Trophoblast cell (in vitro differentiated cells and primary cell): ENCODE measurements at regions not wholly inside any gene's neighbourhood (a gene's known extent, or its start where the extent isn't known, plus 50 kb on each side); places are given as distances from the start of the nearest gene placed in this dataset.

ENCODE experiments used
- DNase-seq, 2 donors: peaks; one replicate each; pipeline ENCODE4 v3.0.0-alpha.2; 2016
- H2AFZ ChIP-seq: 2 replicates; pipeline ENCODE4 v1.6.1; 2013; ENCODE audit warnings: low read length, moderate library complexity, mild to moderate bottlenecking; ENCODE audit not compliant: insufficient read depth, poor library complexity
- H2AK5ac ChIP-seq: 2 replicates; pipeline ENCODE4 v1.6.1; 2013; ENCODE audit warnings: mild to moderate bottlenecking, low read length
- H2BK120ac ChIP-seq: 2 replicates; pipeline ENCODE4 v1.6.1; 2013; ENCODE audit warnings: low read length, mild to moderate bottlenecking, moderate library complexity; ENCODE audit not compliant: insufficient read depth, poor library complexity
- H2BK12ac ChIP-seq: 2 replicates; pipeline ENCODE4 v1.6.1; 2013; ENCODE audit warnings: mild to moderate bottlenecking, low read length, moderate library complexity
- H2BK5ac ChIP-seq: 2 replicates; pipeline ENCODE4 v1.6.1; 2013; ENCODE audit warnings: low read length, low read depth, moderate library complexity, mild to moderate bottlenecking; ENCODE audit not compliant: poor library complexity
- H3K14ac ChIP-seq: 2 replicates; pipeline ENCODE4 v1.6.1; 2013; ENCODE audit warnings: mild to moderate bottlenecking, low read length
- H3K18ac ChIP-seq: 2 replicates; pipeline ENCODE4 v1.6.1; 2013; ENCODE audit warnings: mild to moderate bottlenecking, low read length
- H3K23ac ChIP-seq: 2 replicates; pipeline ENCODE4 v1.6.1; 2013; ENCODE audit warnings: low read length
- H3K27ac ChIP-seq: 2 replicates; pipeline ENCODE4 v1.5.1; 2013; ENCODE audit warnings: low read depth, mild to moderate bottlenecking, inconsistent platforms, low read length, moderate library complexity
- H3K27me3 ChIP-seq: 2 replicates; pipeline ENCODE4 v1.6.1; 2013; ENCODE audit warnings: inconsistent platforms, mild to moderate bottlenecking, low read length, moderate library complexity; ENCODE audit not compliant: insufficient read depth
- H3K36me3 ChIP-seq, 2 experiments: 1 replicate in 1 of 2; 2 replicates in 1 of 2; pipeline ENCODE4 v1.6.1; 2013; ENCODE audit warnings: low read length in 2 of 2, mild to moderate bottlenecking in 2 of 2, moderate library complexity in 1 of 2; ENCODE audit not compliant: insufficient read depth in 2 of 2, control insufficient read depth in 1 of 2
- H3K4ac ChIP-seq: 2 replicates; pipeline ENCODE4 v1.6.1; 2013; ENCODE audit warnings: low read depth, mild to moderate bottlenecking, low read length, moderate library complexity
- H3K4me1 ChIP-seq, 2 experiments: 1 replicate in 1 of 2; 2 replicates in 1 of 2; pipeline ENCODE4 v1.6.1; 2013; ENCODE audit warnings: low read length in 2 of 2, mild to moderate bottlenecking in 2 of 2, moderate library complexity in 1 of 2; ENCODE audit not compliant: insufficient read depth in 2 of 2, control insufficient read depth in 1 of 2
- H3K4me2 ChIP-seq: 2 replicates; pipeline ENCODE4 v1.6.1; 2013; ENCODE audit warnings: inconsistent platforms, mild to moderate bottlenecking, low read length, moderate library complexity
- H3K4me3 ChIP-seq: 2 replicates; pipeline ENCODE4 v1.5.1; 2013; ENCODE audit warnings: mild to moderate bottlenecking, low read depth, low read length, inconsistent platforms
- H3K79me1 ChIP-seq: one replicate; pipeline ENCODE4 v1.6.1; 2013; ENCODE audit warnings: low read length
- H3K79me2 ChIP-seq: 2 replicates; pipeline ENCODE4 v1.6.1; 2013; ENCODE audit warnings: low read length, mild to moderate bottlenecking; ENCODE audit not compliant: control insufficient read depth, insufficient read depth, poor library complexity
- H3K9ac ChIP-seq: 2 replicates; pipeline ENCODE4 v1.6.1; 2013; ENCODE audit warnings: mild to moderate bottlenecking, low read length
- H3K9me3 ChIP-seq: 2 replicates; pipeline ENCODE4 v1.6.1; 2013; ENCODE audit warnings: low read depth, mild to moderate bottlenecking, control low read depth, inconsistent platforms, low read length; ENCODE audit not compliant: insufficient read depth
- H4K12ac ChIP-seq: 2 replicates; pipeline ENCODE4 v1.6.1; 2013; ENCODE audit warnings: low read depth, mild to moderate bottlenecking, low read length, moderate library complexity
- H4K8ac ChIP-seq: 2 replicates; pipeline ENCODE4 v1.6.1; 2013; ENCODE audit warnings: low read depth, mild to moderate bottlenecking, low read length, moderate library complexity
- H4K91ac ChIP-seq: one replicate; pipeline ENCODE4 v1.6.1; 2013; ENCODE audit warnings: low read depth, mild to moderate bottlenecking, low read length, moderate library complexity
- WGBS: extraction: QIAGEN DNeasy Blood & Tissue Kit; methylation state at CpG from one replicate; pipeline ENCODE4 v1.1.7; 2013; ENCODE audit warnings: missing lambda C conversion rate; ENCODE audit not compliant: insufficient read length, insufficient coverage; ENCODE audit errors: extremely low coverage; 5-methylcytosine and 5-hydroxymethylcytosine counted together

DNA sequence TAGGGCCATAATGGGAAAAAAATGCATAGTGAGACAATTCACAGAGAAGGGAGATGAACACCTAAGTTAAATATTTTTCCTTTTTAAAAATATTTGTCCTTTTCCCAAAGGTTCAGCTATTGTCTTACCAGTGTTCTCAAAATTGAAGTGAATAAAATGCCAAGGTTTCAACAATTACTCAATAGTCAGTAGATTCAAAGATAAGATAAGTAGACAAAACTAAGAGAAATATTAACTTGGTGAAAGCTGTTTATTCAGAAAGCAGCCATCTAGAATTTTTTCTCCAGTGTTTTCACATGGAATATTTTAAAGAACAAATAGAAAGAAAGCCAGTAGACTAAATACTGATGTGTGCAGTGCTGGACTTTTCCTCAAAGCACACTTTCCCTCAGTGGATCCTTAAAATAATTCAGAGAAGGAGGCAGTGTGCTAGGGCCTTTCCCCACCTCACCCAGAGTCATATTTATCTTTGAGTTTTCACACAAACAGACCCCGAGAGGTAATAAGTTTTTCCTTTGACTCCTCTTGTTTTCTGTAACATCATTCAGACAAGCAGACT lies 144.5 kb upstream of the PLEKHG7 start:
- Histone ChIP-seq H3K9ac (no peak overlapping the region), H3K4ac (no peak overlapping the region), H3K27me3 (no peaks in the 10 kb centered on the region), H3K4me3 (no peak overlapping the region), H2BK120ac (no peak overlapping the region), H2BK5ac (no peak overlapping the region), H3K79me2 (no peaks in the 10 kb centered on the region), H3K4me1 (peaks cover 2 to 3% of the 10 kb centered on the region in 2 experiments), H4K12ac (no peak overlapping the region), H3K18ac (no peak overlapping the region), H4K8ac (no peak overlapping the region), H3K27ac (no peak overlapping the region), H3K4me2 (no peak overlapping the region), H4K91ac (no peak overlapping the region), H3K14ac (no peak overlapping the region), H2AK5ac (no peak overlapping the region), H3K36me3 (no peaks in the 10 kb centered on the region), H3K79me1 (peaks cover 7% of the 10 kb centered on the region), H2AFZ (no peak overlapping the region), H3K23ac (no peak overlapping the region), H3K9me3 (no peaks in the 10 kb centered on the region), H2BK12ac (no peak overlapping the region)
- WGBS: no CpG with 5 or more reads among the region's 1 CpG
- no peak for DNase-seq

GRCh38 chr12:92557422-92557724 lies 145.4 kb upstream of the PLEKHG7 start:
- Histone ChIP-seq H3K27ac (no peak overlapping the region), H3K23ac (no peak overlapping the region), H2BK12ac (peak overlapping the region; percentile 0), H3K79me2 (no peaks in the 10 kb centered on the region), H3K4ac (no peak overlapping the region), H2BK5ac (no peak overlapping the region), H3K79me1 (peaks cover 13% of the 10 kb centered on the region), H4K91ac (no peak overlapping the region), H3K4me1 (peaks cover 9 to 10% of the 10 kb centered on the region in 2 experiments), H2AK5ac (no peak overlapping the region), H4K8ac (no peak overlapping the region), H3K9ac (no peak overlapping the region), H3K14ac (no peak overlapping the region), H3K9me3 (no peaks in the 10 kb centered on the region), H3K4me3 (no peak overlapping the region), H3K27me3 (no peaks in the 10 kb centered on the region), H2BK120ac (no peak overlapping the region), H2AFZ (no peak overlapping the region), H3K36me3 (no peaks in the 10 kb centered on the region), H3K4me2 (no peak overlapping the region), H4K12ac (no peak overlapping the region), H3K18ac (no peak overlapping the region)
- no CpG with 5 or more reads among the region's 2 CpGs for WGBS
- DNase-seq: no peak

- Histone ChIP-seq H3K79me1 (peaks cover 13% of the 10 kb centered on the region), H4K91ac (no peak overlapping the region), H3K4me1 (peaks cover 9 to 14% of the 10 kb centered on the region in 2 experiments), H2AFZ (no peak overlapping the region), H2BK12ac (peak overlapping the region; percentile 0), H3K18ac (no peak overlapping the region), H3K27me3 (no peaks in the 10 kb centered on the region), H3K4ac (no peak overlapping the region), H3K9me3 (no peaks in the 10 kb centered on the region), H3K79me2 (no peaks in the 10 kb centered on the region), H3K23ac (no peak overlapping the region), H3K36me3 (no peaks in the 10 kb centered on the region), H3K14ac (no peak overlapping the region), H2BK5ac (no peak overlapping the region), H4K12ac (no peak overlapping the region), H4K8ac (no peak overlapping the region), H3K4me3 (no peak overlapping the region), H3K27ac (no peak overlapping the region), H2BK120ac (no peak overlapping the region), H3K4me2 (no peak overlapping the region), H2AK5ac (no peak overlapping the region), H3K9ac (no peak overlapping the region)
- DNase-seq: no peak
- 100% methylated on average over 2 of the region's 9 CpGs for WGBS
Measured at GRCh38 chr12:92556637-92557421, 146.0 kb upstream of the PLEKHG7 start.

DNA sequence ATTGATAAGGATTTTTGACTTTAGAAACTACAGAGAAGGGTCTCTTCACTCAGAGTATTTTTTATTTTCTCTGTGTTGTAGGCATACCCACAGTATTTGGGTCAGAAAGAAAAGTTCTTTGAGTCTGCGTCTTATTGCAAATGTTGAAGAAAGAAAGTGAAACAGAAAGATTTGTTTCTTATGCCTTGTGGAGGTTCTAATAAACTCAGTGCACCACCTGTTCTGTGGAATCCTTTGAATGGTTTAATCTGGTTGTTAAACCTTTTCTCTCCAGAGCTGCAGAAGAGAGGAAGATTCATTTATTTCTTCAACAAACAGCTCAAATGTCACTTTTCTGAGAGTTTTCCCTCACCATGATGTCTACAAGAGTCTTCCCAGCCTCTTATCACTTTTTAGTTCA lies 146.6 kb upstream of the PLEKHG7 start:
- no CpG with 5 or more reads among the region's 1 CpG for WGBS
- no peak overlapping the region for H3K27ac ChIP-seq

More for the DNA sequence above, 146.6 kb upstream of the PLEKHG7 start:
- no peak overlapping the region for H4K91ac ChIP-seq
- H3K14ac ChIP-seq: no peak overlapping the region
- peaks cover 13% of the 10 kb centered on the region for H3K79me1 ChIP-seq
- no peaks in the 10 kb centered on the region for H3K36me3 ChIP-seq
- no peak overlapping the region for H4K8ac ChIP-seq
- H3K9ac ChIP-seq: no peak overlapping the region
- H3K4me1 ChIP-seq: peaks cover 9 to 16% of the 10 kb centered on the region in 2 experiments
- no peaks in the 10 kb centered on the region for H3K27me3 ChIP-seq
- H3K4ac ChIP-seq: no peak overlapping the region
- no peak overlapping the region for H2AFZ ChIP-seq
- H3K9me3 ChIP-seq: no peaks in the 10 kb centered on the region
- H3K4me2 ChIP-seq: no peak overlapping the region
- H4K12ac ChIP-seq: no peak overlapping the region
- no peak overlapping the region for H2AK5ac ChIP-seq
- no peak for DNase-seq
- H3K4me3 ChIP-seq: no peak overlapping the region
- no peak overlapping the region for H3K23ac ChIP-seq
- no peaks in the 10 kb centered on the region for H3K79me2 ChIP-seq
- H3K18ac ChIP-seq: no peak overlapping the region
- H2BK5ac ChIP-seq: no peak overlapping the region
- H2BK12ac ChIP-seq: no peak overlapping the region
- H2BK120ac ChIP-seq: no peak overlapping the region
